ENCODE measurements at regions not wholly inside any gene's neighbourhood (a gene's known extent, or its start where the extent isn't known, plus 50 kb on each side); places are given as distances from the start of the nearest gene placed in this dataset.

- no peak overlapping the region for H3K4me3 ChIP-seq (ENCODE audit: low read depth, low read length)
- DNase-seq (ENCODE audit: low read depth): no peak
- no peak for TF ChIP-seq CTCF (IDR thresholded peaks at IDR 0.05; ENCODE audit: insufficient read depth, low read length)
These were observed 267.4 kb upstream of the RAB6C start for GRCh38 chr2:129711816-129712675.

DNA sequence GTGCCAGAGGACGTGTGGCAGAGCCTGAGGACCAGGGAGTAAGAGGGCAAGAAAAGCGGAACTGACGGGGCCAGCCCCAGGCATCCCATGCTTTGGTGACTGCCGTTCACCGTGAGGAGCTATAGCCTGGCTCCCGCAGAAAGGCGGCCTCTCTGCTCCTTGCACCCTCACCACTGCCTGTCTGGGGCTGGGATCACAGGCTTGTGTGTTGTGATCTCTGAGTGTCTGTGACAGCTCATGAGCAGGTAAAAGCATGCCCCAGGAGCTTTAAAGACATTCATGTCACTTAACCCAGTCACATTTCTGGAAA lies 266.8 kb upstream of the RAB6C start:
- TF ChIP-seq CTCF (IDR thresholded peaks at IDR 0.05; ENCODE audit: insufficient read depth, low read length): no peak
- DNase-seq (ENCODE audit: low read depth): no peak
- no peak overlapping the region for H3K4me3 ChIP-seq (ENCODE audit: low read depth, low read length)

- no peak for DNase-seq (ENCODE audit: low read depth)
- no peak for TF ChIP-seq CTCF (IDR thresholded peaks at IDR 0.05; ENCODE audit: insufficient read depth, low read length)
- no peak overlapping the region for H3K4me3 ChIP-seq (ENCODE audit: low read depth, low read length)
These were observed 266.1 kb upstream of the RAB6C start for GRCh38 chr2:129713337-129713736.

DNA sequence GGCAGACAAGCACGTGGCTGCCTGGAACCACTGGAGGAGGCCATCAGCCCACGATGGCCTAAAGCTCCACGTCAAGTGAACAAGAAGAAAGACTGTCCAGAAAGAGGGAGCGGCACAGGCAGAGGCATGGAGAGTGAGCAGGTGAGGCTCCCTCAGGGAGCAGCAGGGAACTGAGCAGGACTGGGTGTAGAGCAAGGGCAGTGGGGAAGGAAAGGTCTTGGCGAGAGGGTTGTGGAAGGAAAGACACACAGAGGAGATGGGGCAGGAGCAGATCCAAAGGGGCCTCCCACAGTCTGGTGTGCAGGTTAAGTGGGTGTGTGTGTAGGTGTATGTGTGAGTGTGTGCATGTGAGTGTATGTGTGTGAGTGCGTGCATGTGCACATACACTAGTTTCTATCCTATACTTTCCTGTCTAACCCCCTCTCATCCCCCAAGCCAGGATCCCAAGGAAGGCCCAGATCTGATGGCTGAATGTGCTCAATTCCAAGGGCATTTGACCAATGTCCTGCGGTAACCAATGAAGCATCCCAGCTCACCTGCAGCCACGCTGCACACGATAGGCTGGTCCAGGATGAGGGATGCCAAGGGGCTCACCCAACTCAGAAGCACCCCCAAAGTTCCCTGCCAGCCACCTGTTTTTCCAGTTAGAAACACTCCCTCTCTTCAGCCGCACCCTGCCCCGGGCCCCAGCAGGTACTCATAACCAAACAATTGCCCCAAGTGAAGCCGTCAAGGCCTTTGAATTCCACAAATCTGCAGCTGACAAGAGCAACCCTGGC lies 262.5 kb upstream of the RAB6C start:
- DNase-seq (ENCODE audit: low read depth): no peak
- H3K4me3 ChIP-seq (ENCODE audit: low read depth, low read length): no peak overlapping the region
- no peak for TF ChIP-seq CTCF (IDR thresholded peaks at IDR 0.05; ENCODE audit: insufficient read depth, low read length)

- DNase-seq (ENCODE audit: low read depth): no peak
These were observed 261.8 kb upstream of the RAB6C start for GRCh38 chr2:129717560-129718130.

GRCh38 chr2:129719335-129719734 lies 260.1 kb upstream of the RAB6C start:
- no peak overlapping the region for H3K4me3 ChIP-seq (ENCODE audit: low read depth, low read length)
- no peak for DNase-seq (ENCODE audit: low read depth)
- TF ChIP-seq CTCF (IDR thresholded peaks at IDR 0.05; ENCODE audit: insufficient read depth, low read length): no peak

More at GRCh38 chr2:129717560-129718130, 261.8 kb upstream of the RAB6C start:
- H3K4me3 ChIP-seq (ENCODE audit: low read depth, low read length): no peak overlapping the region
- no peak for TF ChIP-seq CTCF (IDR thresholded peaks at IDR 0.05; ENCODE audit: insufficient read depth, low read length)

Data from fibroblast of the aortic adventitia (primary cell).